ENCODE measurements at regions not wholly inside any gene's neighbourhood (a gene's known extent, or its start where the extent isn't known, plus 50 kb on each side); places are given as distances from the start of the nearest gene placed in this dataset.

DNA sequence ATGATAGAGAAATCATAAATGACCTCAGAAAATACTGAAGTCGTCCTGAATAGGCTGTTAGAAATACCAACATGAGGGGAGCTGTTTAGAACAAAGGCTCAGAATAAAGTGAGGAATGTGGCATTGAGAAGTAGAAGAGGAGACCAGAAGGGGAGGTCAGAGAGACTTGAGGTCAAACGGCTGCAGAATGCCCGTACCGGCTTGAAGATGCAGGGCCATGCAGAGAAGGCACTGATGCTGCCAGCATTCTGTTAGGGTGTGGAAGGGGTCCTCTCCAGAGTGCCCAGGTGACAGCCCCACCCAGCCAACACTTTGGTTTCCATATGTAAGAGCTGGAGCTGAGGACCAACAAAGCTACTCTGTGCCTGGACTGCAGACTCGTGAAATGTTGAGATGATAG is 570.9 kb downstream of the CDH26 start (continued):
- TF ChIP-seq SAP30 (IDR thresholded peaks at IDR 0.05; ENCODE audit: insufficient read depth, insufficient replicate concordance, low read length) (no peak), NANOG (IDR thresholded peaks at IDR 0.05; ENCODE audit: insufficient read depth, low read depth, low read length, poor library complexity, severe bottlenecking) (no peak), BCL11A (IDR thresholded peaks at IDR 0.05; ENCODE audit: low read depth in 2 of 2, low read length in 2 of 2) (no peak), TCF12 (IDR thresholded peaks at IDR 0.05; ENCODE audit: low read depth, low read length) (no peak), MAX (IDR thresholded peaks at IDR 0.05) (no peak), SIN3A (conservative IDR thresholded peaks at IDR 0.05 in 1 of 2, IDR thresholded peaks at IDR 0.05 in 1 of 2; ENCODE audit: low read depth in 1 of 2, low read length in 2 of 2) (no peak), CHD7 (IDR thresholded peaks at IDR 0.05; ENCODE audit: insufficient replicate concordance, low read length) (no peak)

Data from H1 (cell line).